ENCODE measurements at regions not wholly inside any gene's neighbourhood (a gene's known extent, or its start where the extent isn't known, plus 50 kb on each side); places are given as distances from the start of the nearest gene placed in this dataset.

DNA sequence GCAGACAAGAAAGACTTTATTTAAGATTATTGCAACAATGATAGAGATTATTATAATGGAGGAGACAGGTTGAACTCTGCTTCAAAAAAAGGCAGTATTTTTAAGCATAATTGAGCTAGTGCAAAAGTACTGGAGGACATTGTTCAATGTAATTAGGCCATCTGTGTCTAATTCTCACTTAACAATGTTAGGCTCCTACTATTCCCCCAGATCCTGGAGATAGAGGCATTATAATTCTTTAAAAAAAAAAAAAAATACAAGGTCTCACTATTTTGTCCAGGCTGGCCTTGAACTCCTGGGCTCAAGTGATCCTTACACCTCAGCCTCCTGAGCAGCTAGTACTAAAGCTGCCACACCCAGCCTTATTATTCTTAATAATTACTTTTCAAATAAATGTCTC lies 193.4 kb upstream of the NUDT12 start:
- POLR2A ChIA-PET: no interaction called here
- Histone ChIP-seq H3K27ac (ENCODE audit: low read depth, low read length) (no peak overlapping the region), H3K9me2 (ENCODE audit: insufficient read depth) (no peaks in the 10 kb centered on the region), H3K27me3 (ENCODE audit: insufficient read depth, low read length) (no peaks in the 10 kb centered on the region), H3K9me3 (ENCODE audit: control insufficient read depth in 1 of 2, insufficient read depth in 1 of 2, low read depth in 1 of 2, low read length in 2 of 2) (no peaks in the 10 kb centered on the region), H2AFZ (ENCODE audit: low read depth, low read length, poor library complexity, severe bottlenecking) (no peak overlapping the region), H3K4me2 (ENCODE audit: low read length) (no peak overlapping the region), H4K20me1 (ENCODE audit: insufficient read depth) (no peaks in the 10 kb centered on the region), H3K9ac (ENCODE audit: low read length) (no peak overlapping the region), H3K4me3 (replicated peaks in 1 of 2; ENCODE audit: low read depth in 1 of 2, low read length in 2 of 2) (no peak overlapping the region), H3K79me2 (ENCODE audit: insufficient read depth, low read length) (no peaks in the 10 kb centered on the region), H3K36me3 (ENCODE audit: control insufficient read depth in 1 of 2, insufficient read depth in 2 of 2, low read length in 2 of 2) (no peaks in the 10 kb centered on the region), H3K4me1 (ENCODE audit: control insufficient read depth in 1 of 2, insufficient read depth in 2 of 2, low read length in 2 of 2) (no peaks in the 10 kb centered on the region)
- TF ChIP-seq ZFX (IDR thresholded peaks at IDR 0.05): no peak
- no peak for TF ChIP-seq JUND (IDR thresholded peaks at IDR 0.05)
- TF ChIP-seq SIN3A (IDR thresholded peaks at IDR 0.05; ENCODE audit: low read depth): no peak
- TF ChIP-seq EZH2phosphoT487 (IDR thresholded peaks at IDR 0.05; ENCODE audit: borderline replicate concordance): no peak
- no peak for ATAC-seq
- CTCF ChIA-PET: no interaction called here
- RAD21 ChIA-PET (ENCODE audit: low non-redundant PET in 1 of 2, low total read pairs in 2 of 2, uncharacterized antibody in 2 of 2, unreplicated experiment in 2 of 2): no interaction called here
- no peak for DNase-seq (ENCODE audit: low read depth, low spot score)
- no TSS peak for BruUV-seq (replicated peaks)
- intact Hi-C loops (cut with micrococcal nuclease): no loop called here

DNA sequence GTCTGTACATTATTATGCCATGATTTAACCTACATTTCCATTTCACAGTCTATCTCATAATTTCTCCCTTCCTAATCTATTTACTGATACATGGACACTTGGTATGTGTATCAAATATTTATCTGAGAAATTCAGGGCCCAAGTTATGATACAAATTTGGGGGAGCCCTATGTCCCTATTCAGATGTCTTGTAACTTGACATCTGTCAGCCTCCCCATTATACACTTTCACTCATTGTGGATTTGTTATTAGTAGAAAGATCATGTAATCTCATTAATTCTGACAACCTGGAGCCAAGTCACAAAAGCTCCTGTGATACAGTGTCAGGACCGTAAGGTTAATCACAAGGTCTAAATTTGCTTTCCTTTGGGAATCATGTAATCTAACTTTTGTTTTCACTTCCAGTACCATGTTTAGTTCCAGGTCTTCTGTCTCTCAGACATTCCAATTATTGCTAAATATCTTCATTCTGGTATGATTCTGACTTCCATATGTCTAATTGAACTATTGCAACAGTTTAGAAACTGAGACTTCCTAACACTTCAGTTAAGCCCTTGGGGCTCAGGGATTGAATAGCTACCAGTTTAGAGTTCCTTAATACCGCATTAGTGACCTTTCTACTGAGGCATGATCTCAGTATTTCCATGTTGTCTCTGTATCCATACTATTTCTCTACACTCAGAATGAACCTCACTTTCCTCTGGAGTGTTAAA lies 182.9 kb upstream of the NUDT12 start:
- no TSS peak for BruUV-seq (replicated peaks)

More for the DNA sequence above, 182.9 kb upstream of the NUDT12 start:
- intact Hi-C loops (cut with micrococcal nuclease): no loop called here
- no peak for TF ChIP-seq YY1 (IDR thresholded peaks at IDR 0.05; ENCODE audit: extremely low read depth, insufficient replicate concordance, low read depth, low read length)
- no peak for TF ChIP-seq RAD21 (IDR thresholded peaks at IDR 0.05; ENCODE audit: low read depth)
- Histone ChIP-seq H4K20me1 (ENCODE audit: insufficient read depth) (no peaks in the 10 kb centered on the region), H2AFZ (ENCODE audit: low read depth, low read length, poor library complexity, severe bottlenecking) (no peak overlapping the region), H3K27me3 (ENCODE audit: insufficient read depth, low read length) (no peaks in the 10 kb centered on the region), H3K4me3 (replicated peaks in 1 of 2; ENCODE audit: low read depth in 1 of 2, low read length in 2 of 2) (no peak overlapping the region), H3K9me2 (ENCODE audit: insufficient read depth) (no peaks in the 10 kb centered on the region), H3K27ac (ENCODE audit: low read depth, low read length) (no peak overlapping the region), H3K4me2 (ENCODE audit: low read length) (no peak overlapping the region), H3K79me2 (ENCODE audit: insufficient read depth, low read length) (no peaks in the 10 kb centered on the region), H3K4me1 (ENCODE audit: control insufficient read depth in 1 of 2, insufficient read depth in 2 of 2, low read length in 2 of 2) (no peaks in the 10 kb centered on the region), H3K9ac (ENCODE audit: low read length) (no peak overlapping the region), H3K36me3 (ENCODE audit: control insufficient read depth in 1 of 2, insufficient read depth in 2 of 2, low read length in 2 of 2) (no peaks in the 10 kb centered on the region), H3K9me3 (ENCODE audit: control insufficient read depth in 1 of 2, insufficient read depth in 1 of 2, low read depth in 1 of 2, low read length in 2 of 2) (no peaks in the 10 kb centered on the region)
- RAD21 ChIA-PET (ENCODE audit: low non-redundant PET in 1 of 2, low total read pairs in 2 of 2, uncharacterized antibody in 2 of 2, unreplicated experiment in 2 of 2): no interaction called here
- DNase-seq (ENCODE audit: low read depth, low spot score): no peak
- CTCF ChIA-PET: no interaction called here
- no peak for ATAC-seq
- POLR2A ChIA-PET: no interaction called here

Measured in HCT116 (cell line).